H9 (cell line): ENCODE measurements at regions not wholly inside any gene's neighbourhood (a gene's known extent, or its start where the extent isn't known, plus 50 kb on each side); places are given as distances from the start of the nearest gene placed in this dataset.

Experiments used
- DNase-seq: peaks from one replicate; pipeline ENCODE4 v3.0.0-alpha.2; 2017
- H2AFZ ChIP-seq: one replicate; pipeline ENCODE4 v1.6.1; 2013; ENCODE audit warnings: mild to moderate bottlenecking, low read length, control low read depth, moderate library complexity
- H2AK5ac ChIP-seq: 2 replicates; pipeline ENCODE4 v1.6.1; 2013; ENCODE audit warnings: low read length, control low read depth, mixed read lengths; ENCODE audit not compliant: insufficient read length
- H2BK120ac ChIP-seq: one replicate; pipeline ENCODE4 v1.6.1; 2013; ENCODE audit warnings: low read depth, mild to moderate bottlenecking, low read length, control low read depth, inconsistent platforms; ENCODE audit not compliant: poor library complexity, severe bottlenecking
- H2BK12ac ChIP-seq: 2 replicates; pipeline ENCODE4 v1.6.1; 2013; ENCODE audit warnings: low read length, control low read depth, mixed read lengths, low read depth; ENCODE audit not compliant: insufficient read length
- H2BK15ac ChIP-seq: 2 replicates; pipeline ENCODE4 v1.6.1; 2013; ENCODE audit warnings: low read depth, low read length, control low read depth
- H2BK20ac ChIP-seq: one replicate; pipeline ENCODE4 v1.6.1; 2013; ENCODE audit warnings: low read depth, mild to moderate bottlenecking, low read length, control low read depth, inconsistent platforms; ENCODE audit not compliant: poor library complexity, severe bottlenecking
- H2BK5ac ChIP-seq: 2 replicates; pipeline ENCODE4 v1.6.1; 2013; ENCODE audit warnings: low read length, control low read depth, mixed read lengths; ENCODE audit not compliant: insufficient read length
- H3K14ac ChIP-seq: 2 replicates; pipeline ENCODE4 v1.6.1; 2013; ENCODE audit warnings: low read length, control low read depth; ENCODE audit not compliant: insufficient read depth
- H3K18ac ChIP-seq: 2 replicates; pipeline ENCODE4 v1.6.1; 2013; ENCODE audit warnings: low read depth, mild to moderate bottlenecking, mixed read lengths, low read length, control low read depth; ENCODE audit not compliant: insufficient read length
- H3K23ac ChIP-seq: 2 replicates; pipeline ENCODE4 v1.6.1; 2013; ENCODE audit warnings: low read length, control low read depth, mixed read lengths, low read depth; ENCODE audit not compliant: insufficient read length
- H3K23me2 ChIP-seq: 2 replicates; pipeline ENCODE4 v1.6.1; 2013; ENCODE audit warnings: low read depth, mild to moderate bottlenecking, mixed read lengths, low read length, control low read depth; ENCODE audit not compliant: insufficient read length, poor library complexity, severe bottlenecking
- H3K27ac ChIP-seq: 2 replicates; pipeline ENCODE4 v1.5.1; 2013; ENCODE audit warnings: low read length, control low read depth, mixed read lengths, low read depth; ENCODE audit not compliant: insufficient read length
- H3K27me3 ChIP-seq: 2 replicates; pipeline ENCODE4 v1.6.1; 2013; ENCODE audit warnings: low read length, control low read depth, inconsistent platforms; ENCODE audit not compliant: insufficient read depth
- H3K4ac ChIP-seq: 2 replicates; pipeline ENCODE4 v1.6.1; 2013; ENCODE audit warnings: low read depth, mild to moderate bottlenecking, control low read depth, inconsistent platforms, low read length, moderate library complexity
- H3K4me1 ChIP-seq: 2 replicates; pipeline ENCODE4 v1.6.1; 2013; ENCODE audit warnings: low read length, control low read depth, inconsistent platforms; ENCODE audit not compliant: insufficient read depth
- H3K4me2 ChIP-seq: 2 replicates; pipeline ENCODE4 v1.6.1; 2013; ENCODE audit warnings: low read length, control low read depth, mixed read lengths; ENCODE audit not compliant: insufficient read length, insufficient read depth
- H3K56ac ChIP-seq: 2 replicates; pipeline ENCODE4 v1.6.1; 2013; ENCODE audit warnings: low read depth, mild to moderate bottlenecking, mixed read lengths, low read length, control low read depth; ENCODE audit not compliant: insufficient read length
- H3K79me1 ChIP-seq: 2 replicates; pipeline ENCODE4 v1.6.1; 2013; ENCODE audit warnings: low read depth, mild to moderate bottlenecking, moderate library complexity, low read length, control low read depth, inconsistent platforms; ENCODE audit not compliant: insufficient read depth, poor library complexity, severe bottlenecking
- H3K79me2 ChIP-seq: 2 replicates; pipeline ENCODE4 v1.6.1; 2013; ENCODE audit warnings: low read length, control low read depth, inconsistent platforms; ENCODE audit not compliant: insufficient read depth
- H3K9ac ChIP-seq: 2 replicates; pipeline ENCODE4 v1.6.1; 2013; ENCODE audit warnings: low read length, control low read depth, mixed read lengths; ENCODE audit not compliant: insufficient read length; ENCODE audit errors: extremely low read depth
- H3K9me3 ChIP-seq: one replicate; pipeline ENCODE4 v1.6.1; 2013; ENCODE audit warnings: low read depth, low read length, inconsistent platforms; ENCODE audit not compliant: control insufficient read depth
- H3T11ph ChIP-seq: one replicate; pipeline ENCODE4 v1.6.1; 2013; ENCODE audit warnings: mild to moderate bottlenecking, low read length, control low read depth, inconsistent platforms
- H4K20me1 ChIP-seq: one replicate; pipeline ENCODE4 v1.6.1; 2013; ENCODE audit not compliant: control insufficient read depth, insufficient read length, insufficient read depth
- H4K5ac ChIP-seq: 2 replicates; pipeline ENCODE4 v1.6.1; 2013; ENCODE audit warnings: low read depth, mild to moderate bottlenecking, mixed read lengths, low read length, control low read depth; ENCODE audit not compliant: insufficient read length
- H4K8ac ChIP-seq: replicated peaks from 2 replicates; pipeline ENCODE4 v1.6.1; 2013; ENCODE audit warnings: low read length, control low read depth, mixed read lengths, low read depth; ENCODE audit not compliant: insufficient read length
- H4K91ac ChIP-seq: 2 replicates; pipeline ENCODE4 v1.6.1; 2013; ENCODE audit warnings: low read depth, mild to moderate bottlenecking, moderate library complexity, mixed read lengths, low read length, control low read depth; ENCODE audit not compliant: insufficient read length
- H3K27ac Mint-ChIP-seq, 3 experiments: 2 replicates in 2 of 3; 3 replicates in 1 of 3; pipeline ENCODE4 v1.8.0; 2020 to 2021; ENCODE audit warnings: mixed read lengths in 3 of 3, mild to moderate bottlenecking in 1 of 3, moderate library complexity in 1 of 3
- H3K27me3 Mint-ChIP-seq: 2 replicates; pipeline ENCODE4 v1.8.0; 2021; ENCODE audit warnings: low read depth, mild to moderate bottlenecking, moderate library complexity, mixed read lengths
- H3K36me3 Mint-ChIP-seq, 3 experiments: 2 replicates in 2 of 3; 3 replicates in 1 of 3; pipeline ENCODE4 v1.8.0; 2020 to 2021; ENCODE audit warnings: low read depth in 3 of 3, mixed read lengths in 3 of 3; ENCODE audit not compliant: insufficient read depth in 1 of 3
- H3K4me1 Mint-ChIP-seq, 2 experiments: 2 replicates each; pipeline ENCODE4 v1.8.0; 2020; ENCODE audit warnings: mixed read lengths in 2 of 2
- H3K4me3 Mint-ChIP-seq, 2 experiments: 2 replicates in 1 of 2; 3 replicates in 1 of 2; pipeline ENCODE4 v1.8.0; 2020 to 2021; ENCODE audit warnings: mild to moderate bottlenecking in 2 of 2, mixed read lengths in 2 of 2, moderate library complexity in 1 of 2
- H3K9me3 Mint-ChIP-seq, 2 experiments: 2 replicates in 1 of 2; 3 replicates in 1 of 2; pipeline ENCODE4 v1.8.0; 2020; ENCODE audit warnings: mild to moderate bottlenecking in 2 of 2, mixed read lengths in 2 of 2, moderate library complexity in 1 of 2
- WGBS: extraction: QIAGEN DNeasy Blood & Tissue Kit; methylation state at CpG from one replicate; pipeline ENCODE4 v1.1.7; 2013; ENCODE audit warnings: missing lambda C conversion rate, low lambda C conversion rate, mixed read lengths; ENCODE audit not compliant: insufficient read length; ENCODE audit errors: extremely low coverage; 5-methylcytosine and 5-hydroxymethylcytosine counted together
- TF ChIP-seq, protein P1 (sequence below): fragments of 200-600 bp; sonication (generic); conservative IDR thresholded peaks from 3 replicates; pipeline ENCODE4 v1.8.0; 2021; ENCODE audit warnings: antibody characterized with exemption, mild to moderate bottlenecking

DNA sequence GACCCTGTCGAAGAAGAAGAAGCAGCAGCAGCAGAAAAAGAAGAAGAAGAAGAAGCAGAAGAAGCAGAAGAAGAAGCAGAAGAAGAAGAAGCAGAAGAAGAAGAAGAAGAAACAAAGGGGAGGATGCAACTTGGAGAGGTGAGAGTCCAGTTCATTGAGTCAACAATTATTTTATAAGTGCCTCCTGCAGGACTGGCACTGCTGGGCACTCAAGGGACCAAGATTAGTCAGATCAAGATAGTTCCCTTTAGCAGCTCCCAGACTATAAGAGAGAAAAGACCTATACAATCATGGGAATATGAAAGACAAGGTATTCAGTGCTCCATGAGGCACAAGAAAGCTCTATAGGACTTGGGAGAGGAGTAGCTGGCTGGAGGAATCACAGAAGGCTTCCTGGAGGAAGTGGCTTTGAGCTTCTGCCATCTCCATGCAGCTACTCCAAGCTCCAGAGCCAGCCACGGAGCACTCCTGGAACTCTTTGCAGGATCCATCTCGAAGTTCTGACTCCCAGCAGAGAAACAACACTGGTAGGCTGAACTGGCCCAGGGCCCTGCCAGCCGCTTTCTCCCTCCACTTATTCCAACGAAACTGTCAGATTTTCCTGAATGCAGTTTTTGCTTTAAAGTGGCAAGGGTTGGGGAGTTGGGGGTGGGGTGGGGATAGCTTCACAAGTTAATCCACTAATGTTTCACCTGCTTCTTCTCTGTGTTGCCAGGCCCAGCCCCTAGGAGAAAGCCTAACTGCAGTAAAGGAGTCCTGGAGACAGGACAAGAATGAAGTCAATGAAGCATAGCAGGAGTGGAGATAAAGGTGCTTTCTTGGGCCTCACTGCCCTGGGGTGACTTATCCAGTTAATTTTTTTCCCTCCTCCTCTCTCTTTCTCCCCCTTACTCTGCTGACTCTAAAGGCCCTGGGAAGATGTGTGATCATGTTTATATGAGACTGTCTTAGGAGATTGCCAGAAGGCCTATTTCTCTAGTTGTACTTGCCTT, 140.1 kb upstream of the PARP11 start:
- peaks cover 0 to 4% (median 0%) of the 10 kb centered on the region in 3 experiments; a peak in 3 of 7 replicates for H3K36me3 Mint-ChIP-seq
- no peak overlapping the region for H3K27ac Mint-ChIP-seq
- Histone ChIP-seq H3K4me2 (no peak overlapping the region), H2BK12ac (no peak overlapping the region), H2BK5ac (no peak overlapping the region), H3K23ac (no peak overlapping the region), H2AFZ (no peak overlapping the region), H3K9ac (no peak overlapping the region), H4K8ac (no peak overlapping the region), H3K79me1 (no peaks in the 10 kb centered on the region), H2BK120ac (no peak overlapping the region), H3K27me3 (no peaks in the 10 kb centered on the region), H2BK15ac (no peak overlapping the region), H3K56ac (no peak overlapping the region), H2AK5ac (no peak overlapping the region), H3K79me2 (no peaks in the 10 kb centered on the region), H3K4ac (no peak overlapping the region), H3K4me1 (peaks cover 4% of the 10 kb centered on the region; the same call in 1 of the 2 replicates), H3K14ac (no peak overlapping the region), H3K23me2 (peaks cover 2% of the 10 kb centered on the region), H4K91ac (no peak overlapping the region), H2BK20ac (no peak overlapping the region), H4K20me1 (no peaks in the 10 kb centered on the region), H3K9me3 (no peaks in the 10 kb centered on the region), H3K27ac (no peak overlapping the region), H3K18ac (no peak overlapping the region), H4K5ac (no peak overlapping the region), H3T11ph (no peak overlapping the region)
- peaks cover 2 to 17% of the 10 kb centered on the region in 2 experiments; a peak in 2 of 4 replicates for H3K4me1 Mint-ChIP-seq
- H3K4me3 Mint-ChIP-seq, result no peak overlapping the region; a peak in 1 of 5 replicates
- peaks cover 7% of the 10 kb centered on the region for H3K27me3 Mint-ChIP-seq
- peaks cover 0 to 4% of the 10 kb centered on the region in 2 experiments; a peak in 1 of 5 replicates for H3K9me3 Mint-ChIP-seq
- DNase-seq, result no peak
- TF ChIP-seq, protein P1, sequence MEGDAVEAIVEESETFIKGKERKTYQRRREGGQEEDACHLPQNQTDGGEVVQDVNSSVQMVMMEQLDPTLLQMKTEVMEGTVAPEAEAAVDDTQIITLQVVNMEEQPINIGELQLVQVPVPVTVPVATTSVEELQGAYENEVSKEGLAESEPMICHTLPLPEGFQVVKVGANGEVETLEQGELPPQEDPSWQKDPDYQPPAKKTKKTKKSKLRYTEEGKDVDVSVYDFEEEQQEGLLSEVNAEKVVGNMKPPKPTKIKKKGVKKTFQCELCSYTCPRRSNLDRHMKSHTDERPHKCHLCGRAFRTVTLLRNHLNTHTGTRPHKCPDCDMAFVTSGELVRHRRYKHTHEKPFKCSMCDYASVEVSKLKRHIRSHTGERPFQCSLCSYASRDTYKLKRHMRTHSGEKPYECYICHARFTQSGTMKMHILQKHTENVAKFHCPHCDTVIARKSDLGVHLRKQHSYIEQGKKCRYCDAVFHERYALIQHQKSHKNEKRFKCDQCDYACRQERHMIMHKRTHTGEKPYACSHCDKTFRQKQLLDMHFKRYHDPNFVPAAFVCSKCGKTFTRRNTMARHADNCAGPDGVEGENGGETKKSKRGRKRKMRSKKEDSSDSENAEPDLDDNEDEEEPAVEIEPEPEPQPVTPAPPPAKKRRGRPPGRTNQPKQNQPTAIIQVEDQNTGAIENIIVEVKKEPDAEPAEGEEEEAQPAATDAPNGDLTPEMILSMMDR, result no peak
- WGBS, result no CpG with 5 or more reads among the region's 5 CpGs
